ENCODE measurements at regions not wholly inside any gene's neighbourhood (a gene's known extent, or its start where the extent isn't known, plus 50 kb on each side); places are given as distances from the start of the nearest gene placed in this dataset.

DNA sequence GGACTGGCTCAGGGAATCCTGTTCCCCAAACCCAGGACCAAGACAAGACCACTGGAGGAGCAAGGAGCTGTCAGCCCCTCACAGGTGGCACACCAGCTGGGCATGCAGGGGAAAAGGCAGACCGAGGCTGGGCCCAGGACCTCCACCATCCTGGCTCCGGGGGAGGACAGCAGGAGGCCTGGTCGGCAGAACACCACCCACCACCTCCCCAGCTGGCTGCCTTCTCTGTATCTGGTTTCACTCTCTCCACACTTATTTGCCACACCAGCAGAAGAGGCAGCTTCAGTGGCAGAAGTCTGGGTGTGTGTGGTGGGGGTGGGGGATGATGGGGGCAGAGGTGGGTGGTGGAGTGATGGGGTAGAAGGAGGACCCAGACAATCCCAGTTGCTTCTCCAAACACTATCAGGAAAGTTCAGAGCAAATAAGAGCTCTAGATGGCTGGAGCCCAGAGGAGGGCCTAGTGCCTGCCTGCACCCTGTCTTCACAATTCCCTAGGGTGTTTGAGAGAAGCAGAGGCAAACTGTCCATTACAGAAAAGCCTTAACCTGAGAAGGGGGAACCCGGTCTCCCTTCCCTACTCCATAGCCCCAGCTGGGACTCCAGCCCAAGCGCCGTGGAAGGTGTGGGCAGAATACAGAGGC, 51.9 kb upstream of the CDON start:
- DNase-seq (ENCODE audit: low spot score) (no peak), ATAC-seq (ENCODE audit: low FRiP score) (no peak)
- no peak for TF ChIP-seq CTCF (IDR thresholded peaks at IDR 0.05)

- DNase-seq (ENCODE audit: low spot score) (no peak), ATAC-seq (ENCODE audit: low FRiP score) (no peak)
- no peak for TF ChIP-seq CTCF (IDR thresholded peaks at IDR 0.05)
Observed at GRCh38 chr11:126113963-126114362, 51.3 kb upstream of the CDON start.

DNA sequence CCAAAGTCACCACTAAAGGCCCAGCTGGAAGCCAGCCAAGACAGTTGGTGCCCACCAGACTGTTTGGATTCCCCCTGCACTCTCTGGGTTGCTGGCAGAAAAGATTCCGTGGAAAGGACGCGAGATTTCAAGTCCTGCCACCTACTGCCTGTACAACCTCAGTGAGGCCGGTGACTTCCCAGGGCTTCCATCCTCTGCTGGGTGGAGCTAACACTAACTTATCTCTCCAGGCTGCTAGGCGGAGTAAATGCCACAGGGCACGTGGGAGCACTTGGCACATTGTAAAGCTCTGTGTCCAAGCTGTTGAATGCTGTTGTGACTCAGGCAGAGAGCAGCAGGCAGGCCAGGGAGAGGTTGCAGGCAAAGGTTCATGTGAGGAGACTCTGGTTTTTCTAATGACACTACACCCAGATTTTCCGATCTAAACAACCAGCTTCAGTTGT, 50.9 kb upstream of the CDON start:
- ATAC-seq (ENCODE audit: low FRiP score) = peak; percentile 87
- peak; percentile 58 for DNase-seq (ENCODE audit: low spot score)
- no peak for TF ChIP-seq CTCF (IDR thresholded peaks at IDR 0.05)

- ATAC-seq (ENCODE audit: low FRiP score) (no peak), DNase-seq (ENCODE audit: low spot score) (no peak)
Observed at GRCh38 chr11:126113012-126113411, 50.3 kb upstream of the CDON start.

DNA sequence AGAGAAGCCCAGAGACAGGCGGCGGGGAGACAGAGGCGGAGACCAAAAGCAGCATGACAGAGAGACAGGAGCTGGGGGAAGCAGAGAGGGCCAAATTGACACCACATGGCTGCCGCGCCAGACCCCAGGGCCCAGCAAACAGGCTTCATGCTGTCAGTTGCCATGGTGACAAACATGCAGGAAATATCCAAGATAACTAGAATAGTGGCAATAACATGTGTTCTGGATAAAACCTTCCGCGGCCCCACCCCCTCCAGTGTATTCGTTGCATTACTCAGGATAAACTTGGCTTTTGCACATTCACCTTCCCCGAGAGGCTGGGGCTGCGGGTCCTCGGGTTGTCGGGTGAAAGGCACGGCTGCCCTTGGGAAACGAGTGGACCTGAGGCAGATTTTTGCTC, 49.9 kb upstream of the CDON start:
- ATAC-seq (ENCODE audit: low FRiP score) (no peak), DNase-seq (ENCODE audit: low spot score) (no peak)
- TF ChIP-seq CTCF (IDR thresholded peaks at IDR 0.05) = no peak

More at GRCh38 chr11:126113012-126113411, 50.3 kb upstream of the CDON start:
- TF ChIP-seq CTCF (IDR thresholded peaks at IDR 0.05) = no peak
